ENCODE measurements at regions not wholly inside any gene's neighbourhood (a gene's known extent, or its start where the extent isn't known, plus 50 kb on each side); places are given as distances from the start of the nearest gene placed in this dataset.

GRCh38 chrX:65608026-65608425 is 59.4 kb upstream of the MSN start:
- TF ChIP-seq CTCF (IDR thresholded peaks at IDR 0.05 in 8 of 11, conservative IDR thresholded peaks at IDR 0.05 in 3 of 11) (no peak), POLR2A (IDR thresholded peaks at IDR 0.05) (no peak), POLR2AphosphoS5 (IDR thresholded peaks at IDR 0.05) (no peak)
